ENCODE measurements at regions not wholly inside any gene's neighbourhood (a gene's known extent, or its start where the extent isn't known, plus 50 kb on each side); places are given as distances from the start of the nearest gene placed in this dataset.

- no peak for DNase-seq (ENCODE audit: low read depth)
Observed at GRCh38 chr13:78334059-78334458, 269.3 kb downstream of the POU4F1 start.

GRCh38 chr13:78326633-78327032, 276.7 kb downstream of the POU4F1 start:
- no peak for DNase-seq (ENCODE audit: low read depth)

GRCh38 chr13:78325585-78325984, 277.8 kb downstream of the POU4F1 start:
- no peak for DNase-seq (ENCODE audit: low read depth)

- DNase-seq (ENCODE audit: low read depth), result no peak
Observed at GRCh38 chr13:78323848-78324247, 279.5 kb downstream of the POU4F1 start.

GRCh38 chr13:78323040-78323439, 280.3 kb downstream of the POU4F1 start:
- no peak for DNase-seq (ENCODE audit: low read depth)

- DNase-seq (ENCODE audit: low read depth), result no peak
Observed at GRCh38 chr13:78319101-78319627, 284.2 kb downstream of the POU4F1 start.

- no peak for DNase-seq (ENCODE audit: low read depth)
Observed at GRCh38 chr13:78317030-78317429, 286.3 kb downstream of the POU4F1 start.

GRCh38 chr13:78309497-78310180, 293.7 kb downstream of the POU4F1 start:
- no peak for DNase-seq (ENCODE audit: low read depth)

GRCh38 chr13:78306519-78307206, 296.7 kb downstream of the POU4F1 start:
- no peak for DNase-seq (ENCODE audit: low read depth)

- DNase-seq (ENCODE audit: low read depth), result no peak
Observed at GRCh38 chr13:78305171-78305570, 298.2 kb downstream of the POU4F1 start.

GRCh38 chr13:78299832-78300623, 303.3 kb downstream of the POU4F1 start:
- no peak for DNase-seq (ENCODE audit: low read depth)

GRCh38 chr13:78298657-78299056, 304.7 kb downstream of the POU4F1 start:
- DNase-seq (ENCODE audit: low read depth), result no peak

GRCh38 chr13:78286748-78287147, 316.6 kb downstream of the POU4F1 start:
- no peak for DNase-seq (ENCODE audit: low read depth)

GRCh38 chr13:78265098-78265497, 338.3 kb downstream of the POU4F1 start:
- DNase-seq (ENCODE audit: low read depth), result no peak

- DNase-seq (ENCODE audit: low read depth), result no peak
Observed at GRCh38 chr13:78258304-78258703, 339.7 kb upstream of the EDNRB start.

- DNase-seq (ENCODE audit: low read depth), result no peak
Observed at GRCh38 chr13:78256484-78256883, 337.9 kb upstream of the EDNRB start.

GRCh38 chr13:78254113-78254512, 335.5 kb upstream of the EDNRB start:
- DNase-seq (ENCODE audit: low read depth), result no peak

GRCh38 chr13:78247362-78247761, 328.7 kb upstream of the EDNRB start:
- no peak for DNase-seq (ENCODE audit: low read depth)

- DNase-seq (ENCODE audit: low read depth), result no peak
Observed at GRCh38 chr13:78241278-78241919, 322.8 kb upstream of the EDNRB start.

GRCh38 chr13:78239714-78240113, 321.1 kb upstream of the EDNRB start:
- DNase-seq (ENCODE audit: low read depth), result no peak

- no peak for DNase-seq (ENCODE audit: low read depth)
Observed at GRCh38 chr13:78238911-78239310, 320.3 kb upstream of the EDNRB start.

- DNase-seq (ENCODE audit: low read depth), result no peak
Observed at GRCh38 chr13:78228940-78229339, 310.3 kb upstream of the EDNRB start.

Data from activated gamma-delta T cell treated with anti-CD3 and anti-CD28 coated beads, Interleukin-2, amount 50 U/mL, for 16 hours (primary cell).